Fibroblast of skin of back (primary cell): ENCODE measurements at regions not wholly inside any gene's neighbourhood (a gene's known extent, or its start where the extent isn't known, plus 50 kb on each side); places are given as distances from the start of the nearest gene placed in this dataset.

Source experiments
- DNase-seq: peaks from one replicate; pipeline ENCODE4 v3.0.0-alpha.2; 2013

- DNase-seq, result no peak
These were observed 158.0 kb upstream of the TWIST2 start for GRCh38 chr2:238689871-238690389.

DNA sequence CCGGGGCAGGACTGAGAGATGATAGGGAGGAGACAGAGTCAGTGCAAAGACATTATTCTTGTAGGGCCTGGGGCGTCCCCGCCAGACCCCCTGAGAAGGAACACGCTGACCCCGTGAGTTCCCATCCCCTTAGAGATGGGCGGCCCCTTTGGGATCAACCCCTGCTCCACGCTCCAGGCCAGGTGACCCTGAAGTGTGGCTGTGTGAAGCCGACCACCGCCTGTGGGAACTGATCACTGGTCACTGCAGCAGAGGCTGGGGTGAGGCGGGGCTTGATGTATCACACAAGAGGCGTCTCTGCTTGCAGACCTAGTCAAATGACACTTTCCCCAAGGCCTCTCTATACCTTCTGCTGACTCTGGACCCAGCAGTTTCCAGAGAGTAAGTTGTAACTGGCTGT, 157.4 kb upstream of the TWIST2 start:
- DNase-seq, result no peak

GRCh38 chr2:238691596-238692491, 156.0 kb upstream of the TWIST2 start:
- no peak for DNase-seq

DNA sequence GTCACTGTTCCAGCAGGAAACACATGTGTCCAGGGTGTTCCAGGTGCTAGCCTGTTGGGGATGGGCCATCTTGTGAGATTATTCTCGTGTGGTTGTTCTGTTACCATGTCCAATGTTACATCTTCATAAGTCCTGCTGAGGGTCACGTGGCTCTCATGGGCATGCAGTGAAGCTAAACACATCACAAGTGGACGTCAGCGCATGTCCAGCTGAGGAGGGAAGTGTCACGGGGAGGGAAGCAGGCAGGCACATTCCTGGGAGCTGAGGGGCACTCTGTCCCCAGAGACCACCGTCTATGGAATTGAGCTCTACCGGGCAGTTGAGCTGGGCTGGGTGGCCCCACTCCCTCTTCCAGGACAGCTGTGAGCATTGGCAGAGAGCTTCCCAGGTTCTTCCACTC, 155.3 kb upstream of the TWIST2 start:
- no peak for DNase-seq

- DNase-seq, result no peak
These were observed 154.4 kb upstream of the TWIST2 start for GRCh38 chr2:238693337-238694093.

- no peak for DNase-seq
These were observed 153.6 kb upstream of the TWIST2 start for GRCh38 chr2:238694136-238694755.

GRCh38 chr2:238694922-238695321, 153.0 kb upstream of the TWIST2 start:
- no peak for DNase-seq

DNA sequence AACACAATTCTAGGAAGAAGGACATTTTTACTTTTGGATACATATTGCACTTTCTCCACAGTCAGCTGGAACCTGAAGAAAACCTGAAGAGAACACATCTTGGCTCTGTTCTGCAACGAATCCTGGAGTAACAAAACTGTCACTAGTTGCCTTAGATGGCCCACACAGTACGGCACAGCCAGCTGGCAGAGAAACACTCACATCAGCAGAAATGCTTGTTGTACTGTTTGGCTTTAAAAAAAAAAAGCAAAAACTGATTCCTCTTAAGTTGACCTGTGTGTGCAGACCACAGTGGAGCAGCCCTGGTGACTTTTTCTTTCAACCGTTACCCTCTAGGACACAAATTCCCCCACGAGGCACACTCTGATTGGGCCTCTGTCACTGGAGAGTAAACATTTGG, 152.3 kb upstream of the TWIST2 start:
- DNase-seq, result no peak

DNA sequence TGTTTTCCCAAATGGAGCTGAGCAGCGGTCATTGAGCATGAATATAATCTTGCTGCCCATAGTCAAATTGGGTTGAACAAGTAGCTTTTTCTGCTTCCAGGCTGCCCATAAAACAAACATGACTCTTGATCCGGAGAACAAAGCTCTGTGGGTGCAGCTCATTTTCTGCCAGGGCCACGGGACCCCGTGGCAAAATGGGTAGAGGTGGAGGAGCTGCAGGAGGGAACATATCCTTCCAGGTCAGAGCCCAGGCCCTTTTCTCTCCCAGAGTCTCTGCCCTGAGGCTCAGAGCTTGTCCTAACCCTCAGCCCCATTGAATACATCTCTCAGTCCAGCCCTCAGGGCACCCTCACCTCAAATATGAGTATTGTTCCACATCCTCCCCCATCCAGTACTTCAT, 151.6 kb upstream of the TWIST2 start:
- no peak for DNase-seq

GRCh38 chr2:238696786-238697185, 151.1 kb upstream of the TWIST2 start:
- no peak for DNase-seq

- no peak for DNase-seq
These were observed 150.5 kb upstream of the TWIST2 start for GRCh38 chr2:238697193-238698071.

GRCh38 chr2:238698072-238698352, 149.9 kb upstream of the TWIST2 start:
- no peak for DNase-seq

GRCh38 chr2:238698451-238699306, 149.2 kb upstream of the TWIST2 start:
- DNase-seq, result no peak

GRCh38 chr2:238699307-238700116, 148.4 kb upstream of the TWIST2 start:
- DNase-seq, result no peak

DNA sequence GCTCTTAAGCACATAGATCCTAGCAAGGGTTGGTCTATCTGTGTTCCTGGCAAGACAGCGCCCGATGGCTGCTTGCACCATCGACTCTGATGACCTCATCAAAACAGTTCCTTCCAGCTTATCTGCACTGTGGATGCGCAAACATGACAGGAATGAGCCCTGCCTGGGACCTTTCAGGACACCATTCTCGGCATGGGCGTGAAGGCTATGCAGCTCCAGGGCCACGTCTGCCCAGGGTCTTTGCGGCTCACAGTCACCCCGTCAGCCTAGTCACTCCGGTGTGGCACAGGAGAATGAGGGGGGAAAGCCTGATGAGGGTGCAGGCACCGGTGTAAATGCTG, 147.8 kb upstream of the TWIST2 start:
- no peak for DNase-seq

DNA sequence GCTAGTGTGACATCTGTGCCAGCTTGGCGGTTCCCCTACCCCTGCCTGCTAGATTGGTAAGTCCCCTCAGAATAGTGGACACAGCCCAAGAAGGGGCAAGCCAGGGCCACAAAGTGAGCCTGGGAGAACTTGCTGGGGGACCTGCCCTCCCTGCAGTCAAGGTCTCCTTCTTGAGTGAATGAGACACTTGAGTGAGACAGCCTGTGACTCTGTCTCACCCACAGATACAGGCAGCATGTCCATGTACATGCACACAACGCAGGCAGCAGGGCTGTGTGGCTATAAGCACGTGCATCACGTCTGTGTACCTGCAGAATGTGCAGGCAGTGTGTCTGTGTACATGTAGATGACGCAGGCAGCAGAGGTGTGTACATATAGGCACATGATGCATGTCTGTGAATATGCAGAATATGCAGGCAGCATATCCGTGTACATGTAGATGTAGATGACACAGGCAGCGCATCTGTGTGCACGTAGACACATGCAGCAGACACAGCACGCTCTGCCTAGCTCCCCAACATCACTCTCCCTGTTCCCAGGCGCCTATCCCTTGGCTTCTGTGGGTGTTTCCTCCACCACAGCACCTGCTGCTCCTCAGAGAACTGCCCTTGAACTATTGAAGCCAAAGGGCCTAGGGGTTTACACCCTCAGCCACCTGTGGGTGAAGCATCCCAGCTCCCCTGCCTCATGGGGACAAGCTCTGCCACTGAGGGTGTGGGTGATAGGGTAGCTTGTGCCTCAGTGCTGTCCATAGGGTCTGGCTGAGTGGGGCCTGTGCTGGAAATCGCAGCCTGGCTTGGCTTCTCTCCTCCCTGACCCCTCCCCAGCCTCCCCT, 147.2 kb upstream of the TWIST2 start:
- DNase-seq, result no peak

- no peak for DNase-seq
These were observed 146.3 kb upstream of the TWIST2 start for GRCh38 chr2:238701341-238702206.

DNA sequence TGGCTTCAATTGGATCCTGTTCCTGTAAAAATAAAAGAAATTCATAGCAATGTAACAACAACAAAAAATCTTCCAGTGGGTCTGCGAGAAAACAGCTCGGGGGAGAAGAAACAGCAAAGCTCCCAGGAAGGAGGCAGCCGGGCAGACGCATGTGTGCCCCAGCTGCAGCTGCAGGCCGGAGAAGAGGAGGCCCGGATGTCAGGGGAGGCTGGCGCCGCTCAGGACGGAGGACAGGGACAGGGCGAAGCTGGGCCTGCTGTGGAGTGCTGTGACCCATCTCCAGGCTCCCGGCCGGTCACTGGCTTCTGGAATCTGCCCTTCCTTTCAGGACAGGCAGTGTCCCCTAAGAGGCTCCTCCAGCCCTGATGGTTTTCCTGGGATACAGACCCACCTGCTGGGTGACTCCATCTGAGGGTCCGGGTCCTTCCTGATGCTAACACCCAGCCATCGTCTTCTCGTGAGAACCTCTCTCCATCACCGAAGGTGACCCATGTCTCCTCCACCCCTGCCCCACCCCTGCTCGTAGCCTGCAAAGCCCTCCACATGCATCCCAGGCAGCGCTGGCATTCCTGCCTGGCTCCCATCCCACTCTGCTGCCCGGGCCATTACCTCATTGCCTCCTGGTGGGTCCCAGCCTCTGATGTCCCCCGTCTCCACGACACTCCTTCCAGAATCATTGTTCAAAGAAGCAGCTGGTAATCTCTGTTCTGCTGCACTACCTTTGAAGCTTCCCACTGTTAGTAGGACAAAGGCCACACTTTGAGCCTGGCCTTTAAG, 145.4 kb upstream of the TWIST2 start:
- DNase-seq, result no peak
